Astrocyte (in vitro differentiated cells and primary cell): ENCODE measurements at regions not wholly inside any gene's neighbourhood (a gene's known extent, or its start where the extent isn't known, plus 50 kb on each side); places are given as distances from the start of the nearest gene placed in this dataset.

Source experiments
- DNase-seq: peaks from one replicate; pipeline ENCODE4 v3.0.0-alpha.2; 2010; ENCODE audit warnings: low read depth
- FAIRE-seq: peaks from 2 replicates; lab custom pipeline; 2011; peaks lifted over from hg19 to GRCh38; lab: Jason Lieb, UNC
- H2AFZ ChIP-seq: 2 replicates; pipeline ENCODE4 v1.6.0; 2012; ENCODE audit warnings: low read depth, low read length, inconsistent platforms
- H3K27ac ChIP-seq: 2 replicates; pipeline ENCODE4 v1.5.1; 2011; ENCODE audit warnings: low read depth, low read length, inconsistent platforms
- H3K27me3 ChIP-seq: 2 replicates; pipeline ENCODE4 v1.6.0; 2011; ENCODE audit warnings: low read length, inconsistent platforms; ENCODE audit not compliant: insufficient read depth
- H3K36me3 ChIP-seq: 2 replicates; pipeline ENCODE4 v1.5.1; 2011; ENCODE audit warnings: low read length, inconsistent platforms; ENCODE audit not compliant: insufficient read depth
- H3K4me1 ChIP-seq: 2 replicates; pipeline ENCODE4 v1.5.1; 2011; ENCODE audit warnings: low read length, inconsistent platforms; ENCODE audit not compliant: insufficient read depth
- H3K4me2 ChIP-seq: 2 replicates; pipeline ENCODE4 v1.6.0; 2012; ENCODE audit warnings: low read length, inconsistent platforms
- H3K4me3 ChIP-seq: 2 replicates; pipeline ENCODE4 v1.5.1; 2011; ENCODE audit warnings: low read depth, mild to moderate bottlenecking, low read length, inconsistent platforms; ENCODE audit not compliant: insufficient read depth
- H3K79me2 ChIP-seq: 2 replicates; pipeline ENCODE4 v1.6.0; 2012; ENCODE audit warnings: mild to moderate bottlenecking, low read length, inconsistent platforms; ENCODE audit not compliant: insufficient read depth
- H3K9ac ChIP-seq: 2 replicates; pipeline ENCODE4 v1.6.0; 2012; ENCODE audit warnings: mild to moderate bottlenecking, low read length, inconsistent platforms
- H3K9me3 ChIP-seq: 2 replicates; pipeline ENCODE4 v1.5.1; 2012; ENCODE audit warnings: low read depth, mild to moderate bottlenecking, low read length, inconsistent platforms; ENCODE audit not compliant: insufficient read depth
- H4K20me1 ChIP-seq: 2 replicates; pipeline ENCODE4 v1.6.0; 2012; ENCODE audit warnings: low read length, inconsistent platforms; ENCODE audit not compliant: insufficient read depth
- H3K27ac Mint-ChIP-seq: one replicate; pipeline ENCODE4 v1.8.0; 2021; ENCODE audit warnings: mild to moderate bottlenecking, mixed read lengths; ENCODE audit not compliant: unreplicated experiment
- H3K27me3 Mint-ChIP-seq: one replicate; pipeline ENCODE4 v1.8.0; 2021; ENCODE audit warnings: low read depth, mixed read lengths; ENCODE audit not compliant: unreplicated experiment
- H3K36me3 Mint-ChIP-seq: one replicate; pipeline ENCODE4 v1.8.0; 2021; ENCODE audit warnings: low read depth, mixed read lengths; ENCODE audit not compliant: unreplicated experiment
- H3K4me1 Mint-ChIP-seq: one replicate; pipeline ENCODE4 v1.8.0; 2021; ENCODE audit warnings: low read depth, mixed read lengths; ENCODE audit not compliant: unreplicated experiment
- H3K4me3 Mint-ChIP-seq: one replicate; pipeline ENCODE4 v1.8.0; 2021; ENCODE audit warnings: mild to moderate bottlenecking, moderate library complexity, mixed read lengths; ENCODE audit not compliant: unreplicated experiment
- H3K9me3 Mint-ChIP-seq: one replicate; pipeline ENCODE4 v1.8.0; 2021; ENCODE audit warnings: mild to moderate bottlenecking, mixed read lengths; ENCODE audit not compliant: unreplicated experiment
- EZH2 ChIP-seq: IDR thresholded peaks from 2 replicates; pipeline ENCODE4 v1.6.1; 2012; ENCODE audit warnings: mild to moderate bottlenecking, low read length, inconsistent platforms; ENCODE audit not compliant: insufficient read depth
- TF ChIP-seq, protein P1 (sequence below): IDR thresholded peaks from 2 replicates; pipeline ENCODE4 v1.5.1; 2011; ENCODE audit warnings: low read depth, mild to moderate bottlenecking, inconsistent platforms, low read length, moderate library complexity; ENCODE audit not compliant: insufficient read depth

DNA sequence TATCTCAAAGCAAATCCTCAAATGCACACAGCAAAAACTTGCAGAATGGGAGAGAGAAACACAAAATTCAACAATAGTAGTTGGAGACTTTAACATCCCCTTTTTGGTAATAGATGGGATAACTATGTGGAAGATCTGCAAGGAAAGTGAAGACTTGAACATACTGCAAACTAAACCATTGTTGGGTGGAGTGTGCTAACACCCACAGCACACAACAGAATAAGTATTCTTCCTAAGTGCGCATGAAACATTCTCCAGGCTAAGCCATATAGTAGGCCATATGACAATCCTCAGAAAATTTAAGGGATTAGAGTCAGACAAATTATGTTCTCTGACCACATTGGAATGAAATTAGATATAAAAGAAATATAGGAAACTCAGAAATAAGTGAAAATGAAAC is 230.6 kb downstream of the FBXO15 start:
- H3K36me3 Mint-ChIP-seq: no peaks in the 10 kb centered on the region
- H3K36me3 ChIP-seq: no peaks in the 10 kb centered on the region

DNA sequence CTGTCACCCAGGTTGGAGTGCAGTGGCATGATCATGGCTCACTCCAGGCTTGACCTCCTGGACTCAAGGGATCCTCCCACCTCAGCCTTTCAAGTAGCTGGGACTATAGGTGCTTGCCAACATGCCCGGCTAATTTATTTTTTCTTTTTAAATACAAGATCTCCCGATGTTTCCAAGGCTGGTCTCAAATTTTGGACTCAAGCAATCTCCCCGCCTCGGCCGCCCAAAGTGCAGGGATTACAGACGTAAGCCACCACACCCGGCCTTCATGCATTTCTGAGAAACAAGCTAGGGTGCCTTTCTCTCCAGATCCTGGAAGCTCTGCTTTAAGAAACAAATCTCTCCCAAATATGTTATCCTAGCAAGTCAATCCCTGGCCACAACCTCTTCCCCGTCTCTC is 234.1 kb downstream of the FBXO15 start:
- no peak overlapping the region for H3K27ac ChIP-seq
- no peaks in the 10 kb centered on the region for H3K27me3 ChIP-seq
- Mint-ChIP-seq H3K36me3 (no peaks in the 10 kb centered on the region), H3K27ac (no peak overlapping the region), H3K4me1 (no peaks in the 10 kb centered on the region), H3K27me3 (no peaks in the 10 kb centered on the region), H3K4me3 (no peak overlapping the region), H3K9me3 (no peaks in the 10 kb centered on the region)
- no peak overlapping the region for H3K4me3 ChIP-seq
- H3K4me1 ChIP-seq: no peaks in the 10 kb centered on the region
- no peaks in the 10 kb centered on the region for H3K36me3 ChIP-seq
- no peak overlapping the region for H3K9ac ChIP-seq
- DNase-seq: no peak
- FAIRE-seq: no peak
- no peak overlapping the region for H3K4me2 ChIP-seq
- H3K9me3 ChIP-seq: no peaks in the 10 kb centered on the region
- no peaks in the 10 kb centered on the region for H4K20me1 ChIP-seq
- H3K79me2 ChIP-seq: no peaks in the 10 kb centered on the region
- no peak for TF ChIP-seq EZH2
- TF ChIP-seq, protein P1, sequence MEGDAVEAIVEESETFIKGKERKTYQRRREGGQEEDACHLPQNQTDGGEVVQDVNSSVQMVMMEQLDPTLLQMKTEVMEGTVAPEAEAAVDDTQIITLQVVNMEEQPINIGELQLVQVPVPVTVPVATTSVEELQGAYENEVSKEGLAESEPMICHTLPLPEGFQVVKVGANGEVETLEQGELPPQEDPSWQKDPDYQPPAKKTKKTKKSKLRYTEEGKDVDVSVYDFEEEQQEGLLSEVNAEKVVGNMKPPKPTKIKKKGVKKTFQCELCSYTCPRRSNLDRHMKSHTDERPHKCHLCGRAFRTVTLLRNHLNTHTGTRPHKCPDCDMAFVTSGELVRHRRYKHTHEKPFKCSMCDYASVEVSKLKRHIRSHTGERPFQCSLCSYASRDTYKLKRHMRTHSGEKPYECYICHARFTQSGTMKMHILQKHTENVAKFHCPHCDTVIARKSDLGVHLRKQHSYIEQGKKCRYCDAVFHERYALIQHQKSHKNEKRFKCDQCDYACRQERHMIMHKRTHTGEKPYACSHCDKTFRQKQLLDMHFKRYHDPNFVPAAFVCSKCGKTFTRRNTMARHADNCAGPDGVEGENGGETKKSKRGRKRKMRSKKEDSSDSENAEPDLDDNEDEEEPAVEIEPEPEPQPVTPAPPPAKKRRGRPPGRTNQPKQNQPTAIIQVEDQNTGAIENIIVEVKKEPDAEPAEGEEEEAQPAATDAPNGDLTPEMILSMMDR: no peak
- no peak overlapping the region for H2AFZ ChIP-seq

More for the DNA sequence above, 230.6 kb downstream of the FBXO15 start:
- Histone ChIP-seq H3K27me3 (no peaks in the 10 kb centered on the region), H4K20me1 (no peaks in the 10 kb centered on the region), H3K4me3 (no peak overlapping the region), H2AFZ (no peak overlapping the region), H3K79me2 (no peaks in the 10 kb centered on the region), H3K4me1 (no peaks in the 10 kb centered on the region), H3K9ac (no peak overlapping the region), H3K27ac (no peak overlapping the region), H3K4me2 (no peak overlapping the region), H3K9me3 (no peaks in the 10 kb centered on the region)
- DNase-seq: no peak
- Mint-ChIP-seq H3K27me3 (peaks cover 2% of the 10 kb centered on the region), H3K4me1 (no peaks in the 10 kb centered on the region), H3K27ac (no peak overlapping the region), H3K4me3 (no peak overlapping the region), H3K9me3 (no peaks in the 10 kb centered on the region)
- TF ChIP-seq, protein P1: no peak
- no peak for TF ChIP-seq EZH2
- FAIRE-seq: no peak

GRCh38 chr18:73908323-73908722 is 239.3 kb downstream of the FBXO15 start:
- Mint-ChIP-seq H3K4me1 (no peaks in the 10 kb centered on the region), H3K4me3 (no peak overlapping the region), H3K27ac (no peak overlapping the region), H3K9me3 (no peaks in the 10 kb centered on the region), H3K27me3 (no peaks in the 10 kb centered on the region), H3K36me3 (no peaks in the 10 kb centered on the region)
- Histone ChIP-seq H3K9me3 (no peaks in the 10 kb centered on the region), H2AFZ (no peak overlapping the region), H3K4me2 (no peak overlapping the region), H3K79me2 (no peaks in the 10 kb centered on the region), H3K27me3 (no peaks in the 10 kb centered on the region), H3K36me3 (no peaks in the 10 kb centered on the region), H3K4me3 (no peak overlapping the region), H3K4me1 (no peaks in the 10 kb centered on the region), H3K27ac (no peak overlapping the region), H3K9ac (no peak overlapping the region), H4K20me1 (no peaks in the 10 kb centered on the region)
- FAIRE-seq (no peak), DNase-seq (peak; percentile 36)
- TF ChIP-seq EZH2: no peak
- TF ChIP-seq, protein P1: no peak
